ENCODE measurements at regions not wholly inside any gene's neighbourhood (a gene's known extent, or its start where the extent isn't known, plus 50 kb on each side); places are given as distances from the start of the nearest gene placed in this dataset.

DNA sequence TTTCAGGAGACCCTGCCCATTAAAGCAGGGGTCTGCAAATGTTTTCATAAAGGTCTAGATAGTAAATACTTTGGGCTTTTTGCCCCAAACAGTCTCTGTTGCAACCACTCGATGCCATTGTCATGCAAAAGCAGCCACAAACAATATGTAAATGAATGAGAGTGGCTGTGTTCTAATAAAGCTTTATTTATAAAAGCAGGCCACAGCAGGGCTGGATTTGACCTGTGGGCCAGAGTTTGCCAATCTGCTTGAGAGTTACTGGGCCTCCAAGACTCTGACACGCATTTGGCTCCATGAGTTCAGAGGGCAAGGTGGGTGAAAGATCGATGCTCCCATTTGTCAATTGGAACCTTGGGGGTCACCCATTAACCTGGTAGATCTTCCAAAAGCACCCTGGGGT, 217.3 kb upstream of the SDK2 start:
- Mint-ChIP-seq H3K27ac (no peak overlapping the region), H3K9me3 (no peaks in the 10 kb centered on the region), H3K36me3 (ENCODE audit: low read depth) (no peaks in the 10 kb centered on the region), H3K4me3 (no peak overlapping the region), H3K4me1 (no peaks in the 10 kb centered on the region), H3K27me3 (peaks cover 2% of the 10 kb centered on the region)
- DNase-seq (no peak), ATAC-seq (ENCODE audit: low read depth) (no peak)
- TF ChIP-seq, protein P1, sequence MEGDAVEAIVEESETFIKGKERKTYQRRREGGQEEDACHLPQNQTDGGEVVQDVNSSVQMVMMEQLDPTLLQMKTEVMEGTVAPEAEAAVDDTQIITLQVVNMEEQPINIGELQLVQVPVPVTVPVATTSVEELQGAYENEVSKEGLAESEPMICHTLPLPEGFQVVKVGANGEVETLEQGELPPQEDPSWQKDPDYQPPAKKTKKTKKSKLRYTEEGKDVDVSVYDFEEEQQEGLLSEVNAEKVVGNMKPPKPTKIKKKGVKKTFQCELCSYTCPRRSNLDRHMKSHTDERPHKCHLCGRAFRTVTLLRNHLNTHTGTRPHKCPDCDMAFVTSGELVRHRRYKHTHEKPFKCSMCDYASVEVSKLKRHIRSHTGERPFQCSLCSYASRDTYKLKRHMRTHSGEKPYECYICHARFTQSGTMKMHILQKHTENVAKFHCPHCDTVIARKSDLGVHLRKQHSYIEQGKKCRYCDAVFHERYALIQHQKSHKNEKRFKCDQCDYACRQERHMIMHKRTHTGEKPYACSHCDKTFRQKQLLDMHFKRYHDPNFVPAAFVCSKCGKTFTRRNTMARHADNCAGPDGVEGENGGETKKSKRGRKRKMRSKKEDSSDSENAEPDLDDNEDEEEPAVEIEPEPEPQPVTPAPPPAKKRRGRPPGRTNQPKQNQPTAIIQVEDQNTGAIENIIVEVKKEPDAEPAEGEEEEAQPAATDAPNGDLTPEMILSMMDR (IDR thresholded peaks at IDR 0.05): no peak
- POLR2A ChIA-PET: no interaction called here
- CTCF ChIA-PET: no interaction called here
- intact Hi-C loops (cut with micrococcal nuclease): no loop called here

DNA sequence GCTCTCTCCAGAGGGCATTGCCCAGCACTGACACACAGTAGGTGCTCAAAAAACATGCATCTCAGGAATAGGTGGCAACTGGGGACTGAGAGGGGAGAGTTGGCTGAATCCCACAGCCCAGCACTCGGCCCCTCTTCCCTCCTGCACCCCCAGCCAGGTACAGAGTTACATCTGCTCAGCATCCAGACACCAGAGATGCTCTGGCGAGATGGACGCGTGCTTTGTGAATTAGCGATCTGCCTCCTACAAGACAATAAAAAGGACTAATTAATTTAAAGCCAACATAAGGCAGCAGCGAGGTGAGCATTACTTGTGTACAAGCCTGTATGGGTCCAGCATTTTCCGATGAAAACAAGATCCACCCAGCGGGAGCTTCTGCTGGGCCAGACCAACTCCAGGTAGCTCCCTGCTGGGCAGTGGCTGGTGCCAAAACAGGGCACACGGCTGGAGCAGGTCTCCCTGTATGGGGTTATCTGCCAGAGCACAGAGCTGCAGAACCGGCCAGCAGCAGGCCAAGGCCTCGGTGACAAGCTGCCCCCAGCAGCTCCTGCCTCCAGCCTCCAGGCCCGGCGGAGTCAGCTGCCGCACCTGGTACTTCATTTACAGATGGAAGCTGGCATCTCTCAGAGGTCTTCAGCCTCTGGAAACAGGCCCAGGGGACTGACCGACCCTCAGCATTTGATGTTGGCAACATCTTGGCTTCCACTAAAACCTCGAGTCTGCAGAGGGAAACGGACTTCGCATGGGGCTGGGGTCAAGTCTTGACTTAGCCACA, 219.7 kb upstream of the SDK2 start:
- Mint-ChIP-seq H3K27ac (no peak overlapping the region), H3K9me3 (no peaks in the 10 kb centered on the region), H3K4me3 (no peak overlapping the region), H3K36me3 (ENCODE audit: low read depth) (no peaks in the 10 kb centered on the region), H3K27me3 (peaks cover 2% of the 10 kb centered on the region), H3K4me1 (no peaks in the 10 kb centered on the region)
- no peak for DNase-seq
- no peak for ATAC-seq (ENCODE audit: low read depth)
- intact Hi-C loops (cut with micrococcal nuclease): no loop called here
- CTCF ChIA-PET: no interaction called here
- TF ChIP-seq, protein P1 (IDR thresholded peaks at IDR 0.05): no peak
- POLR2A ChIA-PET: no interaction called here

DNA sequence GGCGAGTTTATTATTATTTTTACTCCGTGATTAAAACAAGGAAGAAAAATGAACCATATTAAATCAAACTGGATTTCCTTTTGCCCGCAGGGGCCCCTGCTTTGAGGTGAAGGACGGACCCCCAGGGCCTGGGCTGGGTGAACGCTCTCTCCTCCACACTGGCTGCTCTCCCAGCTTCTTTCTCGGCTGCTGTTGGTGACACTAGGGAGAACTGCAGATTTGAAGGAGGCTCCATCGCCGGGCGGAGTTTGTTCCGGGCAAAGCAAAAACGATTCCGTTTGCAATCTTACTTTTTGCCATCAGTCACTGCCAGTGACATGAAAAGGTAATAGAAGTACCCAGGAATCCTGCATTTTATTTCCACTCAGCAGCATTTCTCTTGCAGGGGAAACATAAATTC, 221.6 kb upstream of the SDK2 start:
- TF ChIP-seq, protein P1 (IDR thresholded peaks at IDR 0.05): no peak
- Mint-ChIP-seq H3K27ac (no peak overlapping the region), H3K4me3 (no peak overlapping the region), H3K9me3 (no peaks in the 10 kb centered on the region), H3K27me3 (peaks cover 3% of the 10 kb centered on the region), H3K36me3 (ENCODE audit: low read depth) (no peaks in the 10 kb centered on the region), H3K4me1 (no peaks in the 10 kb centered on the region)
- intact Hi-C loops (cut with micrococcal nuclease): no loop called here
- ChIA-PET CTCF (no interaction called here), POLR2A (no interaction called here)
- DNase-seq (no peak), ATAC-seq (ENCODE audit: low read depth) (no peak)

DNA sequence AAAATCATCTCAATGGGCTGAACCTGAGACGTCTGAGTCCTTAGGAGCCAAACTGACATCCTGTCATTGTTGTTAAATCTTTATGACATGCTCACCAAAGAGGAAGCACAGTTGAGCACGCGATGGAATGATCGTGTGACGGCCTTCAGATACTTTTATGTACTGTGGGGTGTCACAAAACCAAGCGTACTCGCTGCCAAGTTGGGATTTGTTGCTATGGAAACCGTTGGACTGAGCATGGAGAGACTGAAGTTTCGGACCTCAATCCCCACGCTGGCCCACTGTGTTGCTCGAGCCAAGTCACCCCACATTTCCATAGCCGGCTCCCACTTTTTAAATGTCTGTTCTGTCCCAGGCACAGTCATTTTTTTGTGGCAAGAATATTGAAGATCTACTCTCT, 222.8 kb upstream of the SDK2 start:
- intact Hi-C loops (cut with micrococcal nuclease): no loop called here
- ChIA-PET CTCF (no interaction called here), POLR2A (no interaction called here)
- DNase-seq: no peak
- Mint-ChIP-seq H3K27me3 (peaks cover 5% of the 10 kb centered on the region), H3K4me3 (no peak overlapping the region), H3K27ac (no peak overlapping the region), H3K36me3 (ENCODE audit: low read depth) (no peaks in the 10 kb centered on the region), H3K4me1 (no peaks in the 10 kb centered on the region), H3K9me3 (no peaks in the 10 kb centered on the region)
- ATAC-seq (ENCODE audit: low read depth): no peak
- TF ChIP-seq, protein P1 (IDR thresholded peaks at IDR 0.05): no peak

DNA sequence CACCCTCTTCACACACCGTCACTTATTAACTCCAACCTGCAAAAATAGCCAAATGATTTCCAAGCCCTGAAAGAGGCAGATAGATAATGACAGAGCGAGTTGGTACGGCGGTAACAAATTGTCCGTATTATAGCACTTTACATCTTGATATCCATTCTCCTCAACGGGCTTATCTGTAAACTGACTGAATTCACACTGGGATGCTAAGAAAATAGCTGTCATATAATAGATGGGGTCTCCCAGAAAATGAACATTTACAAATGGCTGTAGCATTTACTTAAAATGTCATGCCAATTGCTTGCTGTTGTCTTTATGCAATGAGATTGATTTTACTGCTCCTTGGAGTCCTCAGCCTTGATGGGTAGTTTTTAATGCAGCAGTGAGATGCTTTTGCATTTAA, 225.8 kb upstream of the SDK2 start:
- Mint-ChIP-seq H3K4me3 (no peak overlapping the region), H3K27ac (no peak overlapping the region), H3K27me3 (peaks cover 3% of the 10 kb centered on the region), H3K36me3 (ENCODE audit: low read depth) (no peaks in the 10 kb centered on the region), H3K9me3 (no peaks in the 10 kb centered on the region), H3K4me1 (no peaks in the 10 kb centered on the region)
- ATAC-seq (ENCODE audit: low read depth) (no peak), DNase-seq (no peak)
- TF ChIP-seq, protein P1 (IDR thresholded peaks at IDR 0.05): no peak
- CTCF ChIA-PET: no interaction called here
- intact Hi-C loops (cut with micrococcal nuclease): no loop called here
- POLR2A ChIA-PET: no interaction called here
